HG03558 (cell line): ENCODE measurements at regions not wholly inside any gene's neighbourhood (a gene's known extent, or its start where the extent isn't known, plus 50 kb on each side); places are given as distances from the start of the nearest gene placed in this dataset.
"Not testable (repeated sequence)": the region's sequence is repeated elsewhere in the genome, so short reads cannot be mapped to it uniquely, and the experiment has no call there.

Experiments
- ATAC-seq: cut with Tn5 transposase; IDR thresholded peaks from one replicate; pipeline ENCODE4 v1.9.1; 2021; ENCODE audit warnings: moderate number of reproducible peaks; ENCODE audit not compliant: unreplicated experiment; ENCODE audit errors: extremely low read depth

GRCh38 chr9:25850803-25851202, 172.6 kb upstream of the TUSC1 start:
- ATAC-seq: no peak

- no peak for ATAC-seq
These were observed 167.6 kb upstream of the TUSC1 start for GRCh38 chr9:25845867-25846266.

GRCh38 chr9:25830381-25830780, 152.1 kb upstream of the TUSC1 start:
- ATAC-seq: no peak

- no peak for ATAC-seq
These were observed 149.4 kb upstream of the TUSC1 start for GRCh38 chr9:25827626-25828025.

- no peak for ATAC-seq
These were observed 138.2 kb upstream of the TUSC1 start for GRCh38 chr9:25816439-25816838.

- no peak for ATAC-seq
These were observed 135.8 kb upstream of the TUSC1 start for GRCh38 chr9:25814023-25814422.

- ATAC-seq: no peak
These were observed 135.2 kb upstream of the TUSC1 start for GRCh38 chr9:25813478-25813877.

GRCh38 chr9:25808554-25808953, 130.3 kb upstream of the TUSC1 start:
- ATAC-seq: no peak

- no peak for ATAC-seq
These were observed 126.6 kb upstream of the TUSC1 start for GRCh38 chr9:25804856-25805255.

- ATAC-seq: not testable (repeated sequence)
These were observed 123.7 kb upstream of the TUSC1 start for GRCh38 chr9:25801989-25802388.

- no peak for ATAC-seq
These were observed 95.6 kb upstream of the TUSC1 start for GRCh38 chr9:25773805-25774204.

GRCh38 chr9:25755951-25756350, 77.7 kb upstream of the TUSC1 start:
- no peak for ATAC-seq

- ATAC-seq: no peak
These were observed 74.2 kb upstream of the TUSC1 start for GRCh38 chr9:25752398-25752797.

GRCh38 chr9:25742256-25742655, 64.0 kb upstream of the TUSC1 start:
- no peak for ATAC-seq

GRCh38 chr9:25733336-25733982, 55.2 kb upstream of the TUSC1 start:
- no peak for ATAC-seq

- not testable (repeated sequence) for ATAC-seq
These were observed 53.9 kb upstream of the TUSC1 start for GRCh38 chr9:25731895-25732794.
